SJSA1 (cell line): ENCODE measurements at regions not wholly inside any gene's neighbourhood (a gene's known extent, or its start where the extent isn't known, plus 50 kb on each side); places are given as distances from the start of the nearest gene placed in this dataset.
A peak's percentile ranks its signal among the peaks of the same experiment; 100 is the strongest.

Experiments
- DNase-seq, 2 experiments: peaks; one replicate each; pipeline ENCODE4 v3.0.0-alpha.2; 2015 to 2020; ENCODE audit warnings: low spot score in 2 of 2, low read depth in 1 of 2
- H3K27ac ChIP-seq: fragments of 250-450 bp; sonication (Bioruptor Pico); 2 replicates; pipeline ENCODE4 v1.5.1; 2020; ENCODE audit warnings: mild to moderate bottlenecking, moderate library complexity
- H3K27me3 ChIP-seq: fragments of 250-450 bp; sonication (Bioruptor Pico); replicated peaks from 2 replicates; pipeline ENCODE4 v1.5.1; 2020; ENCODE audit warnings: mild to moderate bottlenecking, moderate library complexity
- H3K36me3 ChIP-seq: fragments of 250-450 bp; sonication (Bioruptor Pico); 2 replicates; pipeline ENCODE4 v1.5.1; 2020; ENCODE audit warnings: mild to moderate bottlenecking
- H3K4me1 ChIP-seq: fragments of 250-450 bp; sonication (Bioruptor Pico); replicated peaks from 2 replicates; pipeline ENCODE4 v1.6.1; 2021; ENCODE audit warnings: mild to moderate bottlenecking
- H3K4me3 ChIP-seq: fragments of 250-450 bp; sonication (Bioruptor Pico); 2 replicates; pipeline ENCODE4 v1.5.1; 2020; ENCODE audit warnings: mild to moderate bottlenecking
- H3K9me3 ChIP-seq: fragments of 250-450 bp; sonication (Bioruptor Pico); replicated peaks from 2 replicates; pipeline ENCODE4 v1.5.1; 2020; ENCODE audit warnings: mild to moderate bottlenecking

DNA sequence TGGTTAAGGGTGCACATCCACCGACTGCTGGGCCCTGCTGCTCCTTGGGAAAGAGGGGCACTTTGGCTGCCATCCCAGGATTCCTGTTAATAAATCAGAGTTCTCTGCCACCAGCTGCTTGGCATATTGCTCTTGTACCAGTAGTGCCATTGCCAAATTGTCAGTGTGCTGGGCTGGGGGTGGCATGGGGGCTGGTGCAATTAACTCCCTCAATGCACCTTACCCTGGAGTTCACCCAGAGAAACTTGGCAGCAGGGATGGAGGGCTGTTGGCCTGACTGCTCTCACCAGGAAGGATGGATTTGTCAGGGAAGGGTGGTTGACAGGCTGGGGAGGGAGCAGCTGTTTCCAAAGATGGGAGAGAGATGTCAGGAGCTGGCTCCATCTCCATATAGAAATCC lies 94.6 kb upstream of the SKOR2 start:
- no peak for DNase-seq
- no peak overlapping the region for H3K4me3 ChIP-seq
- H3K36me3 ChIP-seq = no peaks in the 10 kb centered on the region
- H3K4me1 ChIP-seq = peaks cover 24% of the 10 kb centered on the region
- H3K9me3 ChIP-seq = no peaks in the 10 kb centered on the region
- no peaks in the 10 kb centered on the region for H3K27me3 ChIP-seq
- H3K27ac ChIP-seq = no peak overlapping the region

DNA sequence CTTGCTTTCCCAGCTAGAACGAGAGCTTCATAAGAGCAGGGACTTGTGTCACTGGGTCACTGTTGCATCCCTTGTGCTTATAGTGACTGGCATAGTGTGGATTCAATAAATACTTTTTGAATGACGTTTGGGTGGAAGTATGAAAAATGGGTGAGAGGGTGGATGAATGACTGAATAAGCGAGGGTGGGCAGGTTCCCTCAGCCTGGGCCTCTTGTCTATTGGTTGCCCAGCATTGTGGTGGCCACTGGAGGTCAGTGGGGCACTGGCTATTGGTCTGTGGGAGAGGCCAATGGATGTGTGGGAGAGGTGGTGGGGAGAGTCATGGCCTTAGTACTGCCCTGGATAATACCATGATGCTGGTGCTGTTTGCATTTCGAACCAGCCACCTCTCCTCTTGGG lies 93.8 kb upstream of the SKOR2 start:
- H3K4me1 ChIP-seq = peaks cover 24% of the 10 kb centered on the region
- H3K36me3 ChIP-seq = no peaks in the 10 kb centered on the region
- no peak overlapping the region for H3K4me3 ChIP-seq
- no peak for DNase-seq
- H3K9me3 ChIP-seq = no peaks in the 10 kb centered on the region
- H3K27me3 ChIP-seq = no peaks in the 10 kb centered on the region
- H3K27ac ChIP-seq = no peak overlapping the region

DNA sequence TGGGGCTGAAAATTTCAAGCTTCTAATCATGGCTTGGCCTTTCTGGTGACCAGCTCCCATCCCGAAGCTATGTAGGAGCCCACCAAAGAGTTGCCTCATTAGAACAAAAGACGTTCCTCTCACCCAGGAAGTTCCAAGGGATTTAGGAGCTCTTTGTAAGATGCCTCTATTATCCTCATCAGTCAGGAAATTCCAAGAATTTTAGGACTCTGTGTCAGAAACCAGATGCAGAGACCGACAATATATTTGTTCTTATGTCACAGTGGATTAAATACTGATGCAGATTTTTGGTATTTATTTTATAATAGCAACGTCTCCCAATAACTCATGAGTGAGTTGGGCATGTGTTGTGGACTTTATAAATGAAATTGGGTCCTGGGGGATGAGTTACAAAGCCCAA lies 91.8 kb upstream of the SKOR2 start:
- H3K27ac ChIP-seq = peak overlapping the region; percentile 74
- peak in 1 of 2 experiments; percentile 36 for DNase-seq

DNA sequence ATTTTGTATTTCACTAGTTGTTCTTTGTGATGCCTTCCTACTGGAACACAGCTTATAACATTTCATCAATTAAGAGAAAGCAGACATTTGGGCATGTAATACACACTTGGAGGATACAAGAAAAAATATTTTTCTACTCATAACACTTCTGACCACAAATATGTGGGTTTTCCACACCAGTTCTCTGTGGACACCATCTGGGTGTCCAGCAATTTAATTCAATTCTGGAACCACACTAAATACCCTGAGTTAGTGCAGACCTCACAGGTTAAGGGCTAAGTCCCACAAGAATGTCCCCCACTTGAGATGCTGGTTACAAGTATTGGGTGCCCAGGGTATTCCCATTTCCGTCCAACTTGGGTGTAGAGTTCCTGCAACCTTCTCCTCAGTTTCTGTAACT lies 91.1 kb upstream of the SKOR2 start:
- Histone ChIP-seq H3K27ac (peak overlapping the region; percentile 74), H3K4me1 (peaks cover 24% of the 10 kb centered on the region), H3K27me3 (no peaks in the 10 kb centered on the region)

More for the DNA sequence above, 91.8 kb upstream of the SKOR2 start:
- H3K4me3 ChIP-seq = no peak overlapping the region
- no peaks in the 10 kb centered on the region for H3K36me3 ChIP-seq
- H3K9me3 ChIP-seq = no peaks in the 10 kb centered on the region
- peaks cover 24% of the 10 kb centered on the region for H3K4me1 ChIP-seq
- H3K27me3 ChIP-seq = no peaks in the 10 kb centered on the region

DNA sequence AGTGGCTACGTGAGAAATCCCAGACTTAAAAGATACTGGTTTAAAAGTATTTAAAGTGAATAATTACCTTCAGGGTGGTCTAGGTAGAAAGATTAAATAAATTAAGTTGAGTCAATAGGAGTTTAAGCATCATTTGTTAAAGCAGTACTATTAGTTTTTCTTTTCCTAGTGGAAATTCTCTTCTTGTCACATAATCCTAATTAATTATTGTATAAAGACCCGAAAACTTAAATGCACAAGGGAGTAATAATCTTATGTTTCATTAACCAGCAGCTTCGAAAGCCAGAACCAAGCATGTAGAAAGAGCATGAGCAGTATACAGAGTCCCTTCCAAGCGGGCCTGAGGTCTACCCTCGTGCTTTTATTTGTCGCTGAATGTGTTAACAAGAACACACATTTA lies 90.2 kb upstream of the SKOR2 start:
- H3K9me3 ChIP-seq = no peaks in the 10 kb centered on the region
- H3K4me1 ChIP-seq = peaks cover 24% of the 10 kb centered on the region

More for the DNA sequence above, 91.1 kb upstream of the SKOR2 start:
- DNase-seq = peak in 1 of 2 experiments; percentile 9
- no peak overlapping the region for H3K4me3 ChIP-seq
- no peaks in the 10 kb centered on the region for H3K36me3 ChIP-seq
- no peaks in the 10 kb centered on the region for H3K9me3 ChIP-seq

DNA sequence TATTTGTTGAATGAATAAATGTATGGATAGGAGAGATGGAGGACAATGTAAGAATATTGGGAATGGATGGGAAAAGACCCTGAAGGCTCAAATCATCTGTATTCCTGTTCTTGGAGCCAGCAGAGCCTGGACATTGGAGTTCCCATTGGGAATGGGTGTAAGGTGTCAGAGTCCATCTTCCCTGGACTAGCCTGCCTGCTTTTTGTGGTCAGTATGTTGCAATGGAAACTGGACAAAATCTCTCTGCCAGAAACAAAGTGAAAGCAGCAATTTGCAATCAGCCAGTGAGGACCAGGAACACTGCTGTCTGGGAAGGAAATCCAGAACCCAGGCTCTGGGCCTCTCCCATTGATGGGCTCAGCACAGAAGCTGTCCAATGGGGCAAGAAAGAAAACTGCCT lies 83.5 kb upstream of the SKOR2 start:
- H3K4me3 ChIP-seq = no peak overlapping the region
- H3K9me3 ChIP-seq = no peaks in the 10 kb centered on the region
- no peaks in the 10 kb centered on the region for H3K4me1 ChIP-seq
- H3K36me3 ChIP-seq = no peaks in the 10 kb centered on the region
- H3K27ac ChIP-seq = no peak overlapping the region
- no peaks in the 10 kb centered on the region; the same call in 1 of the 2 replicates for H3K27me3 ChIP-seq
- DNase-seq = no peak

More for the DNA sequence above, 90.2 kb upstream of the SKOR2 start:
- DNase-seq = no peak
- H3K36me3 ChIP-seq = no peaks in the 10 kb centered on the region
- no peak overlapping the region for H3K27ac ChIP-seq
- H3K27me3 ChIP-seq = no peaks in the 10 kb centered on the region
- H3K4me3 ChIP-seq = no peak overlapping the region

DNA sequence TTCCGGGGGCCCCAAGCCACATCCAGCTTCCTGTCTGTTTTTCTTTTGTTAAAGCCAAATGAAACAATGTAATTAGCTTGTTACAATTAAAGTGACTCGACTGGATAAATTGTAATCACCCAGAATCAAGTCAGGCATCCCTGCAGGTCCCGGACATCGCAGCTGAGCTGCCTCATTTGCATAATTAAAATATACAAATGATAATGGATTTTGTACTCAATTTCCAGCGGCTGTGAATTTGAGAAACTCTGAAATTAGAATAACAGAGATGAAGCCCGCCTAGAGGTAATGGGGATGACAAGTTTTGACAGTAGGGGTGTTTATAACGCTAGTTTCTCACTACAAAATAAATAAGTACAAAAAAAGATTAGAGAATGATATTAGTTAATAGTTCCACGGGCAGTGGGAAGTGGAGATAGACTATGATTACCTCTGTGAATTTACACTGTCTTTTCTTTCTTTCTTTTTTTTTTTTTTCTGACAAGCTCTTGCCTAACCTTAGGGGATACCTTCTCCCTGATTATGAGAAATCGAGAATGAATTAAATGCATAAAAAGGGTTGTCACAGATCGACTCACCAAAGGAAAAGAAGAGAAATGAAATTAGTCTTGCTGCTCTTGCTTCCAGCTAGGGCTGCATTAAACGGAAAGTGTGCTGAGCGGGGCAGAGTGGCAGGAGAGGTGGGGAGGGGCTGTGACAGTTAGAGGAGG lies 82.6 kb upstream of the SKOR2 start:
- Histone ChIP-seq H3K27ac (no peak overlapping the region), H3K9me3 (no peaks in the 10 kb centered on the region), H3K36me3 (no peaks in the 10 kb centered on the region), H3K4me1 (no peaks in the 10 kb centered on the region), H3K4me3 (no peak overlapping the region), H3K27me3 (no peaks in the 10 kb centered on the region; the same call in 1 of the 2 replicates)
- no peak for DNase-seq

DNA sequence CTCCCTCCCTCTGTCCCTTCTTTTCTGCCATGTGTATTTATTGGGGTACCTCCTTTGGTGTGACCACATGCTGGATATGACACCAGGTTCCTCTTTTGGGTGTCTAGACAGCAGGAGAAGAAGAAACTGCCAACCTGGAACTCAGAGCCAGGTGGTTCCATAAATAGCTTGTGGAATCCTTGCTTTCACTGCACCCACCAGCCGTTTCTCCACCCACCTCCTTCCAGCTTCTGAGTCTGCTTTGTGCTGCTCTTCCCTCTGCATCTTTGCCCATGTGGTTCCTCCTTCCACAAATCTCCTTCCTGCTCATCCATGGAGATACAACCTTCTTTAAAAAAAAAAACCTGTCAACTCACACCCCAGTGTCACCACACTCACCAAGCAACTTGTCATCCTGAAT lies 80.2 kb upstream of the SKOR2 start:
- Histone ChIP-seq H3K4me3 (no peak overlapping the region), H3K36me3 (no peaks in the 10 kb centered on the region), H3K27me3 (no peaks in the 10 kb centered on the region; the same call in 1 of the 2 replicates), H3K9me3 (no peaks in the 10 kb centered on the region), H3K27ac (no peak overlapping the region), H3K4me1 (no peaks in the 10 kb centered on the region)
- DNase-seq = no peak

DNA sequence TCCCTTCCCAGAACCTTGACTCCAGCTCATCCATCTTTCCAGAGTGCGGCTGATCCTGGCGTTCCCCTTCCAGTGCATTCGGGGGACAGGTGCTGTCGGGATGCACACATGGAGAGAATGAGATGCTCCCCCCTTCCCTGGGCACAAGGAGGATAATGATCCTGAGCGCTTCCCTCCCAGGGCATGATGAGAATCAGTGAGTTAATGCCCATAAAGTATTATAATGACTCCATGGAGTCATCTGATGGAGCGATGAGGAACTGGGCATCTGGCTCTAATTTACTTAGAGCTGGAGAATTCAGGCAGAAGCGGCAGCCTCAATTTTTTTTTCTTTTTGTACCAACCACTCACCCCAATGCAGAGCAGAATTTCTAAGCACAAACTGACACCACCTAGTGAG lies 79.6 kb upstream of the SKOR2 start:
- no peaks in the 10 kb centered on the region for H3K4me1 ChIP-seq
- no peak overlapping the region for H3K4me3 ChIP-seq
- no peaks in the 10 kb centered on the region for H3K9me3 ChIP-seq
- no peak for DNase-seq
- H3K36me3 ChIP-seq = no peaks in the 10 kb centered on the region
- no peak overlapping the region for H3K27ac ChIP-seq
- no peaks in the 10 kb centered on the region; the same call in 1 of the 2 replicates for H3K27me3 ChIP-seq

DNA sequence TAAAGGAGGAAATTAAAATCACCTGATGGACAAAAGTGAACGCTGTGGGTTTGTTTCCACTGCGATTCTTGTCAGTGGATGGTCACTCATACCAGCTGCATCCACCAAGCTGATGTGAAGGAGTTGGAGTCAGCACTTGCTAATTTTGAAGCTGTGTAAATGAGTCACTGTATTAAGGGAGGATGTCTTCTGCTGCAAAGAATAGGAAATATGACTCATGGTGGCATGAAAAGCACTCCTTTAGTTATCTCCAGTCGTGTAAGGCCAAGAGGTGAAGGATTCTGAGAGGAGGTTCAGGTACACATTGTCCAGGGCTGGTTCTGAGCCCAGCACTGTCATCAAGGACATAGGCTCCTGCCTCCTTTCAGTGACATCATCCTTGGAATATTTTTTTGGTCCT lies 71.7 kb upstream of the SKOR2 start:
- peak in 1 of 2 experiments; percentile 22 for DNase-seq
- Histone ChIP-seq H3K4me1 (peaks cover 5% of the 10 kb centered on the region; the same call in 1 of the 2 replicates), H3K9me3 (no peaks in the 10 kb centered on the region), H3K27ac (no peak overlapping the region), H3K36me3 (no peaks in the 10 kb centered on the region), H3K27me3 (no peaks in the 10 kb centered on the region), H3K4me3 (no peak overlapping the region)

DNA sequence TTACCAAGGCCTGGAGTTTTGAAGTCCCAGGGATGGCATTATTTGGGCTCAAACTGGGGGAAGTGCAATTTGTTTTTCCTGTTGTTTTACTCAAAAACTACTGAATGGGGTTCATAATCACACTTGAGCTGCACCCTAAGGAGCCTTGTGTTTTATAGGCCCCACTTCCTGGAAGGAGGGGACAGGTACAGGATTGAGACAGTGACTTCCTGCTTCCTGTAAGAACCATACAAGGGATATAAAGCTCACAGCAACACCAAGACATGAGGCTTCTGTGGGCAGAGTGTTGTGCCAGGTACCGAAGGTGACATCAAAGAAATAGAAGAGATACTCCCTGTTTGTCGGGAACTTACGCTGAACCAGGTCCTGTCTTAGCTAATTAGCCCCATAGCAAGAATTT lies 70.4 kb upstream of the SKOR2 start:
- DNase-seq = no peak
- Histone ChIP-seq H3K4me3 (no peak overlapping the region), H3K9me3 (no peaks in the 10 kb centered on the region), H3K4me1 (peaks cover 5% of the 10 kb centered on the region; the same call in 1 of the 2 replicates), H3K27me3 (no peaks in the 10 kb centered on the region), H3K36me3 (no peaks in the 10 kb centered on the region), H3K27ac (no peak overlapping the region)

DNA sequence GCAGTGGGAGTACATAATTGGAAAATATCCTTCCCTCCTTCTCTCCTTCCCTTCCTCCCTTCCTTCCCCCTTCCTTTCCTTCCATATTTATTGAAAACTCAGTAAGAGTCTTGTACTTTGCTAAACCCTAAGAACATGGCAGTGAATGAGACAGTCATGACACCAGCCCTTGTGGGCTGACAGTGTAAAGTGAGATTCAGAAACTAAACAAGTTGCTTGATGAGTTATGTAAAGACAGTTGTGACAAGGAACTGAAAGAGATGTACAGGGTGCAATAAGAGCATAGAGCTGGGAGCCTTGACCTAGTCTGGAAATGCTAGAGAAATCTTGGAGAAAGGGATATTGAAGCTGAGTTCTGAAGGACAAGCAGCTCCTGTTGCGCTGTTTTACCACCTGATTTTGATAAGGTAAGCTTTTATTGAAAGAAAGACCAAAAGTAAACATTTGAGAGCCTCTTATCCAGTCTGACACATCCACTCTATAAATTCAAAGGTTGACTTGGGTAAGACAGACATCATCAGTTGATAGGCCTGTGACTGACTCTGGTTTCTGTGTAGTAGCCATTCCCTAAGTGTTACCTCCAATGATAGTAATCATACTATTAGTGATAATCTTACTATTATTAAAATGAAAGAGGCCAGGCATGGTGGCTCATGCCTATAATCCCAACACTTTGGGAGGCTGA lies 66.5 kb upstream of the SKOR2 start:
- Histone ChIP-seq H3K9me3 (no peaks in the 10 kb centered on the region), H3K27ac (no peak overlapping the region), H3K27me3 (no peaks in the 10 kb centered on the region), H3K4me3 (no peak overlapping the region), H3K36me3 (no peaks in the 10 kb centered on the region), H3K4me1 (no peaks in the 10 kb centered on the region)
- no peak for DNase-seq

DNA sequence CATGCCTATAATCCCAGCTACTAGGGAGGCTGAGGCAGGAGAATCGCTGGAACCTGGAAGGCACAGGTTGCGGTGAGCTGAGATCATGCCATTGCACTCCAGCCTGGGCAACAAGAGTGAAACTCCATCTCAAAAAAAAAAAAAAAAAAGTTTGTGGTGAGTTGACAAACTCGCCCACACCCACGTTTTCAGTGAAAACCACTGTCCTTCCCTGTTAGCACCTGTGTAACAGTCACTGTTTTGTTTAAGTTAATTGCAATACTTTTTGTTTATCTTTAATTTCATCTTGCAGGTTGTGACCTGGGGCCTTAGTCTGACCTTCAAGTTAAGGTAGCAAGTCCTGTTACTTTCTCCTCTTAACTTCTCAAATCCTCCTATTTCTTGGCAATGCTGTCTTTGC lies 65.5 kb upstream of the SKOR2 start:
- no peaks in the 10 kb centered on the region for H3K4me1 ChIP-seq
- H3K27ac ChIP-seq = no peak overlapping the region
- 0 out of 2 replicates have a peak, but pooled peaks cover 2% of the 10 kb centered on the region for H3K27me3 ChIP-seq
- no peak overlapping the region for H3K4me3 ChIP-seq
- no peaks in the 10 kb centered on the region for H3K9me3 ChIP-seq
- H3K36me3 ChIP-seq = no peaks in the 10 kb centered on the region
- DNase-seq = no peak

DNA sequence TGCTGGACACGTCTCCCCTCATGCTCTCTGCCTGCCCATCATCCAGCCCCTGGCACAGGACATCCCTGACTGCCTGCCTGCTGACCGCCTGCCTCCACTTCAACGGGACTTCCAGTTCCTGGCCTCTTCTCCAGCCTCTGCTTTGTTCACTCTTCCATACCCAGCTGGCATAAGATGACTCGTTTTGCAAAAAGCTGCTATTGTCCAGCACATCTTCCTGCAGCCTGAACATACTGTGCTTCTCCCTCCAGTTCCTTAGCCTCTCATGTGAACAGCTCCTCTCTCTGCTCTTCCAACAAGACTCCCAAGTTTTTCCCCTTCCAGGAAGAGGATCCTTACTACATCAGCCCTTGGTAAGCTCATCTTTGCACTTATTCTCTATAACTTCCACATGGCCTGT lies 62.4 kb upstream of the SKOR2 start:
- no peaks in the 10 kb centered on the region for H3K4me1 ChIP-seq
- no peak overlapping the region for H3K4me3 ChIP-seq
- no peaks in the 10 kb centered on the region for H3K9me3 ChIP-seq
- no peaks in the 10 kb centered on the region for H3K36me3 ChIP-seq
- H3K27ac ChIP-seq = no peak overlapping the region
- no peak for DNase-seq
- 0 out of 2 replicates have a peak, but pooled peaks cover 2% of the 10 kb centered on the region for H3K27me3 ChIP-seq
